Neural progenitor cell (in vitro differentiated cells): ENCODE measurements at regions not wholly inside any gene's neighbourhood (a gene's known extent, or its start where the extent isn't known, plus 50 kb on each side); places are given as distances from the start of the nearest gene placed in this dataset.

Experiments
- EZH2 ChIP-seq: fragments of 200-600 bp; sonication (generic); IDR thresholded peaks from 2 replicates; pipeline ENCODE4 v1.6.1; 2017; ENCODE audit warnings: antibody characterized with exemption, mild to moderate bottlenecking, moderate library complexity
- EZH2phosphoT487 ChIP-seq: fragments of 200-600 bp; sonication (generic); IDR thresholded peaks from 2 replicates; pipeline ENCODE4 v1.6.1; 2017; ENCODE audit warnings: antibody characterized with exemption
- TF ChIP-seq, protein P1 (sequence below): fragments of 200-600 bp; sonication (generic); IDR thresholded peaks from 2 replicates; pipeline ENCODE4 v1.5.1; 2017; ENCODE audit warnings: antibody characterized with exemption, mild to moderate bottlenecking

DNA sequence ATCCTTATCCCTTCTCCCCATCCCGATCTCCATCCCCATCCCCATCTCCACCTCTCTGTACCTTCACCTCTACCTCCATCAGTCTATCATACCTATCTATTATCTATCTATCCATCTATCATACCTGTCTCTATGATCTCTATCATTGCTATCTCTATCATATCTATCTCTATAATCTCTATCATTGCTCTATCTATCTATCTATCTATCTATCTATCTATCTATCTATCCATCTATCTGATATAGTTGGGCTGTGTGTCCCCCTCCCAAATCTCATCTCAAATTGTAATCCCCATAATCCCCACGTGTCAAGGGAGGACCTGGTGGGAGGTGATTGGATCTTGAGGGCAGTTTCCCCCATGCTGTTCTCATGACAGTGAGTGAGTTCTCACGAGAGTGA, 97.9 kb upstream of the PAXBP1 start:
- TF ChIP-seq, protein P1, sequence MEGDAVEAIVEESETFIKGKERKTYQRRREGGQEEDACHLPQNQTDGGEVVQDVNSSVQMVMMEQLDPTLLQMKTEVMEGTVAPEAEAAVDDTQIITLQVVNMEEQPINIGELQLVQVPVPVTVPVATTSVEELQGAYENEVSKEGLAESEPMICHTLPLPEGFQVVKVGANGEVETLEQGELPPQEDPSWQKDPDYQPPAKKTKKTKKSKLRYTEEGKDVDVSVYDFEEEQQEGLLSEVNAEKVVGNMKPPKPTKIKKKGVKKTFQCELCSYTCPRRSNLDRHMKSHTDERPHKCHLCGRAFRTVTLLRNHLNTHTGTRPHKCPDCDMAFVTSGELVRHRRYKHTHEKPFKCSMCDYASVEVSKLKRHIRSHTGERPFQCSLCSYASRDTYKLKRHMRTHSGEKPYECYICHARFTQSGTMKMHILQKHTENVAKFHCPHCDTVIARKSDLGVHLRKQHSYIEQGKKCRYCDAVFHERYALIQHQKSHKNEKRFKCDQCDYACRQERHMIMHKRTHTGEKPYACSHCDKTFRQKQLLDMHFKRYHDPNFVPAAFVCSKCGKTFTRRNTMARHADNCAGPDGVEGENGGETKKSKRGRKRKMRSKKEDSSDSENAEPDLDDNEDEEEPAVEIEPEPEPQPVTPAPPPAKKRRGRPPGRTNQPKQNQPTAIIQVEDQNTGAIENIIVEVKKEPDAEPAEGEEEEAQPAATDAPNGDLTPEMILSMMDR = no peak
- TF ChIP-seq EZH2 (no peak), EZH2phosphoT487 (no peak)
